OCI-LY7 (cell line): ENCODE measurements at regions not wholly inside any gene's neighbourhood (a gene's known extent, or its start where the extent isn't known, plus 50 kb on each side); places are given as distances from the start of the nearest gene placed in this dataset.

Experiments
- EZH2phosphoT487 ChIP-seq: fragments of 200-600 bp; sonication (generic); IDR thresholded peaks from 2 replicates; pipeline ENCODE4 v1.6.1; 2018; ENCODE audit warnings: low read depth, borderline replicate concordance, mild to moderate bottlenecking, mixed run types, antibody characterized with exemption, low read length, moderate library complexity, mixed read lengths
- TF ChIP-seq, protein P1 (sequence below): fragments of 200-600 bp; sonication (generic); conservative IDR thresholded peaks from 2 replicates; pipeline ENCODE4 v1.5.1; 2014; ENCODE audit warnings: mild to moderate bottlenecking, antibody characterized with exemption, low read length, moderate library complexity, mixed read lengths

DNA sequence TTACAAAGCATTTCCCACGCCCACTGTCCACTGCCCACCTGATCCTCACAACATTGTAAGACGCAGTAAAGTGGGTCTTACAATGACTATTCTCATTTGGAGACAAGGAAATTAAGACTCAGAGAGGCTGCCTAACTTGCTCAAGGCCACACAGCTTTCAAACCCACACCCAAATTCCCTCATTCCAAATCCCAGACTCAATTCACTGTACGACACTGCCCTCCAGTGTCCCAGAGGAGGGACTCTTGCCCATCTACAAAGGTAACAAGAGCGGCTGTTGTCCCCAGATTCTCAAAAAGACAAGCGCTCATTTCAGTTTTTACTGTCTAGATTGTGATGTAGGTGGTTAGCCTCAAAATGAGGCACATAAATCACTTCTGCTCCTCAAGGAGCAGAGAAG, 184.6 kb downstream of the ACTL7B start:
- TF ChIP-seq, protein P1, sequence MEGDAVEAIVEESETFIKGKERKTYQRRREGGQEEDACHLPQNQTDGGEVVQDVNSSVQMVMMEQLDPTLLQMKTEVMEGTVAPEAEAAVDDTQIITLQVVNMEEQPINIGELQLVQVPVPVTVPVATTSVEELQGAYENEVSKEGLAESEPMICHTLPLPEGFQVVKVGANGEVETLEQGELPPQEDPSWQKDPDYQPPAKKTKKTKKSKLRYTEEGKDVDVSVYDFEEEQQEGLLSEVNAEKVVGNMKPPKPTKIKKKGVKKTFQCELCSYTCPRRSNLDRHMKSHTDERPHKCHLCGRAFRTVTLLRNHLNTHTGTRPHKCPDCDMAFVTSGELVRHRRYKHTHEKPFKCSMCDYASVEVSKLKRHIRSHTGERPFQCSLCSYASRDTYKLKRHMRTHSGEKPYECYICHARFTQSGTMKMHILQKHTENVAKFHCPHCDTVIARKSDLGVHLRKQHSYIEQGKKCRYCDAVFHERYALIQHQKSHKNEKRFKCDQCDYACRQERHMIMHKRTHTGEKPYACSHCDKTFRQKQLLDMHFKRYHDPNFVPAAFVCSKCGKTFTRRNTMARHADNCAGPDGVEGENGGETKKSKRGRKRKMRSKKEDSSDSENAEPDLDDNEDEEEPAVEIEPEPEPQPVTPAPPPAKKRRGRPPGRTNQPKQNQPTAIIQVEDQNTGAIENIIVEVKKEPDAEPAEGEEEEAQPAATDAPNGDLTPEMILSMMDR = no peak
- TF ChIP-seq EZH2phosphoT487 = no peak
